ENCODE measurements at regions not wholly inside any gene's neighbourhood (a gene's known extent, or its start where the extent isn't known, plus 50 kb on each side); places are given as distances from the start of the nearest gene placed in this dataset.

- no peaks in the 10 kb centered on the region for H3K9me3 ChIP-seq (ENCODE audit: control insufficient read depth, insufficient read depth, low read depth, low read length)
- no peak overlapping the region for H3K4me3 ChIP-seq (ENCODE audit: low read depth in 2 of 2, low read length in 2 of 2)
- no peaks in the 10 kb centered on the region for H3K36me3 ChIP-seq (ENCODE audit: control insufficient read depth, insufficient read depth, low read length)
- no peaks in the 10 kb centered on the region for H3K27me3 ChIP-seq (ENCODE audit: control insufficient read depth, insufficient read depth, low read length)
- ATAC-seq (no peak), DNase-seq (ENCODE audit: low read depth, low spot score) (no peak)
- H3K27ac ChIP-seq (ENCODE audit: low read length): no peak overlapping the region
- ChIA-PET CTCF (no interaction called here), POLR2A (no interaction called here)
- in situ Hi-C loops (cut with HindIII; ENCODE audit: low pct_unique_long_range_greater_than_20kb, low sequenced_read_pairs): no loop called here
- BruUV-seq (replicated peaks): no TSS peak
- TF ChIP-seq REST (IDR thresholded peaks at IDR 0.05; ENCODE audit: insufficient read depth in 1 of 2, low read depth in 2 of 2, low read length in 1 of 2): no peak
- no peak for TF ChIP-seq CTCF (IDR thresholded peaks at IDR 0.05)
- TF ChIP-seq TCF7L2 (IDR thresholded peaks at IDR 0.05; ENCODE audit: low read depth, low read length): no peak
- TF ChIP-seq POLR2AphosphoS5 (IDR thresholded peaks at IDR 0.05; ENCODE audit: low read depth, low read length): no peak
- TF ChIP-seq SIN3A (IDR thresholded peaks at IDR 0.05; ENCODE audit: borderline replicate concordance, insufficient read depth, low read depth, low read length): no peak
- H3K4me1 ChIP-seq (ENCODE audit: control insufficient read depth, insufficient read depth, low read length): no peaks in the 10 kb centered on the region
- intact Hi-C loops (cut with micrococcal nuclease; ENCODE audit: unreplicated experiment): no loop called here
Observed at GRCh38 chr21:35652196-35652595, 408.1 kb downstream of the SETD4 start.

GRCh38 chr21:35651196-35651595 lies 409.1 kb downstream of the SETD4 start:
- ChIA-PET POLR2A (interaction anchor here (0.6 kb wide), 1 partner anchor 66 kb away, joined by 4 read pairs; no protein-coding TSS in a partner anchor), CTCF (no interaction called here)
- in situ Hi-C loops (cut with HindIII; ENCODE audit: low pct_unique_long_range_greater_than_20kb, low sequenced_read_pairs): no loop called here
- no peak overlapping the region for H3K4me3 ChIP-seq (ENCODE audit: low read depth in 2 of 2, low read length in 2 of 2)
- no TSS peak for BruUV-seq (replicated peaks)
- no peaks in the 10 kb centered on the region for H3K36me3 ChIP-seq (ENCODE audit: control insufficient read depth, insufficient read depth, low read length)
- no peak overlapping the region for H3K27ac ChIP-seq (ENCODE audit: low read length)
- H3K9me3 ChIP-seq (ENCODE audit: control insufficient read depth, insufficient read depth, low read depth, low read length): no peaks in the 10 kb centered on the region
- H3K4me1 ChIP-seq (ENCODE audit: control insufficient read depth, insufficient read depth, low read length): no peaks in the 10 kb centered on the region
- DNase-seq (ENCODE audit: low read depth, low spot score) (no peak), ATAC-seq (no peak)
- intact Hi-C loops (cut with micrococcal nuclease; ENCODE audit: unreplicated experiment): no loop called here
- TF ChIP-seq CTCF (IDR thresholded peaks at IDR 0.05): no peak
- TF ChIP-seq REST (IDR thresholded peaks at IDR 0.05; ENCODE audit: insufficient read depth in 1 of 2, low read depth in 2 of 2, low read length in 1 of 2): no peak
- no peak for TF ChIP-seq TCF7L2 (IDR thresholded peaks at IDR 0.05; ENCODE audit: low read depth, low read length)
- no peak for TF ChIP-seq SIN3A (IDR thresholded peaks at IDR 0.05; ENCODE audit: borderline replicate concordance, insufficient read depth, low read depth, low read length)
- TF ChIP-seq POLR2AphosphoS5 (IDR thresholded peaks at IDR 0.05; ENCODE audit: low read depth, low read length): no peak
- H3K27me3 ChIP-seq (ENCODE audit: control insufficient read depth, insufficient read depth, low read length): no peaks in the 10 kb centered on the region
